ENCODE measurements at regions not wholly inside any gene's neighbourhood (a gene's known extent, or its start where the extent isn't known, plus 50 kb on each side); places are given as distances from the start of the nearest gene placed in this dataset.

- TF ChIP-seq KLF1 (tag by site-specific recombination; IDR thresholded peaks at IDR 0.05) (no peak), ZSCAN18 (tag by site-specific recombination; IDR thresholded peaks at IDR 0.05) (no peak), ZNF37A (tag by site-specific recombination; IDR thresholded peaks at IDR 0.05) (no peak), ZNF571 (tag by site-specific recombination; IDR thresholded peaks at IDR 0.05) (no peak), ZNF266 (tag by site-specific recombination; IDR thresholded peaks at IDR 0.05; ENCODE audit: low read depth) (no peak), SETDB1 (IDR thresholded peaks at IDR 0.05; ENCODE audit: insufficient read length, low read length) (no peak), ZNF488 (tag by site-specific recombination; IDR thresholded peaks at IDR 0.05) (no peak), WT1 (tag by site-specific recombination; IDR thresholded peaks at IDR 0.05) (no peak), MYNN (tag by site-specific recombination; IDR thresholded peaks at IDR 0.05; ENCODE audit: borderline replicate concordance) (no peak), ZNF335 (tag by site-specific recombination; conservative IDR thresholded peaks at IDR 0.05) (no peak), SCRT1 (tag by site-specific recombination; IDR thresholded peaks at IDR 0.05; ENCODE audit: borderline replicate concordance) (no peak), HOXC10 (CRISPR knock-in tag; IDR thresholded peaks at IDR 0.05) (no peak), ZBTB17 (tag by site-specific recombination; IDR thresholded peaks at IDR 0.05) (no peak), ZBTB48 (tag by site-specific recombination; IDR thresholded peaks at IDR 0.05) (no peak)
Observed at GRCh38 chr13:83352391-83352790, 529.9 kb downstream of the SLITRK1 start (continued).

GRCh38 chr13:83350569-83350968 is 531.7 kb downstream of the SLITRK1 start:
- no peaks in the 10 kb centered on the region for H3K36me3 ChIP-seq (ENCODE audit: control insufficient read depth in 2 of 2, insufficient read depth in 1 of 2, low read length in 2 of 2)
- CTCF ChIA-PET, result no interaction called here
- H3K27ac ChIP-seq (ENCODE audit: extremely low read depth, low read depth, low read length), result no peak overlapping the region
- no peak overlapping the region for H3K4me3 ChIP-seq (ENCODE audit: low read depth, low read length)
- H3K4me1 ChIP-seq (ENCODE audit: control insufficient read depth, insufficient read depth, low read length), result no peaks in the 10 kb centered on the region
- no peak for TF ChIP-seq YY1 (tag by site-specific recombination; IDR thresholded peaks at IDR 0.05)
- H3K9me3 ChIP-seq (ENCODE audit: control insufficient read depth, insufficient read depth, low read depth, low read length), result no peaks in the 10 kb centered on the region
- POLR2A ChIA-PET, result no interaction called here

- H3K9me3 ChIP-seq (ENCODE audit: control insufficient read depth, insufficient read depth, low read depth, low read length), result no peaks in the 10 kb centered on the region
- ChIA-PET CTCF (no interaction called here), POLR2A (no interaction called here)
- H3K4me3 ChIP-seq (ENCODE audit: low read depth, low read length), result no peak overlapping the region
- no peaks in the 10 kb centered on the region for H3K36me3 ChIP-seq (ENCODE audit: control insufficient read depth in 2 of 2, insufficient read depth in 1 of 2, low read length in 2 of 2)
- H3K4me1 ChIP-seq (ENCODE audit: control insufficient read depth, insufficient read depth, low read length), result no peaks in the 10 kb centered on the region
- H3K27ac ChIP-seq (ENCODE audit: extremely low read depth, low read depth, low read length), result no peak overlapping the region
- TF ChIP-seq BCL6B (tag by site-specific recombination; IDR thresholded peaks at IDR 0.05), result no peak
- no peak for TF ChIP-seq ZBTB48 (tag by site-specific recombination; IDR thresholded peaks at IDR 0.05)
- no peak for TF ChIP-seq ZNF266 (tag by site-specific recombination; IDR thresholded peaks at IDR 0.05; ENCODE audit: low read depth)
- TF ChIP-seq ZNF211 (tag by site-specific recombination; IDR thresholded peaks at IDR 0.05; ENCODE audit: low read depth), result no peak
- no peak for TF ChIP-seq ZNF350 (tag by site-specific recombination; IDR thresholded peaks at IDR 0.05)
- TF ChIP-seq ZBTB6 (tag by site-specific recombination; IDR thresholded peaks at IDR 0.05), result no peak
- no peak for TF ChIP-seq HOXD13 (CRISPR knock-in tag; IDR thresholded peaks at IDR 0.05; ENCODE audit: borderline replicate concordance)
- TF ChIP-seq ZSCAN23 (tag by site-specific recombination; IDR thresholded peaks at IDR 0.05), result no peak
- no peak for TF ChIP-seq ZNF133 (tag by site-specific recombination; IDR thresholded peaks at IDR 0.05)
- no peak for TF ChIP-seq ZFP69B (tag by site-specific recombination; IDR thresholded peaks at IDR 0.05)
- no peak for TF ChIP-seq ZNF433 (tag by site-specific recombination; IDR thresholded peaks at IDR 0.05; ENCODE audit: low read depth)
- no peak for TF ChIP-seq ZNF544 (tag by site-specific recombination; IDR thresholded peaks at IDR 0.05)
- no peak for TF ChIP-seq ZNF626 (tag by site-specific recombination; IDR thresholded peaks at IDR 0.05)
- TF ChIP-seq ZNF112 (tag by site-specific recombination; IDR thresholded peaks at IDR 0.05), result no peak
- no peak for TF ChIP-seq ZNF280C (tag by site-specific recombination; IDR thresholded peaks at IDR 0.05)
Observed at GRCh38 chr13:83344518-83344917, 537.8 kb downstream of the SLITRK1 start.
